GM23338 (cell line): ENCODE measurements at regions not wholly inside any gene's neighbourhood (a gene's known extent, or its start where the extent isn't known, plus 50 kb on each side); places are given as distances from the start of the nearest gene placed in this dataset.

Experiments
- ATAC-seq: fragments of 200-7000 bp; cut with Tn5 transposase; 3 replicates; pipeline ENCODE4 v1.9.1; 2020
- DNase-seq: peaks from one replicate; pipeline ENCODE4 v3.0.0-alpha.2; 2015; ENCODE audit warnings: low spot score
- H2AFZ ChIP-seq: fragments of 200-600 bp; sonication (generic); 2 replicates; pipeline ENCODE4 v1.8.0; 2016; ENCODE audit warnings: antibody characterized with exemption, mild to moderate bottlenecking, moderate library complexity
- H3F3A ChIP-seq: fragments of 200-600 bp; sonication (generic); replicated peaks from 2 replicates; pipeline ENCODE4 v1.8.0; 2017; ENCODE audit warnings: antibody characterized with exemption, mixed run types, low read depth
- H3K27ac ChIP-seq: fragments of 200-600 bp; sonication (generic); 2 replicates; pipeline ENCODE4 v1.6.1; 2016; ENCODE audit warnings: low read depth
- H3K27me3 ChIP-seq: fragments of 200-600 bp; sonication (generic); 2 replicates; pipeline ENCODE4 v1.8.0; 2016; ENCODE audit warnings: mild to moderate bottlenecking, mixed run types, moderate library complexity; ENCODE audit not compliant: insufficient read depth
- H3K36me3 ChIP-seq: fragments of 200-600 bp; sonication (generic); 2 replicates; pipeline ENCODE4 v1.8.0; 2016; ENCODE audit warnings: mild to moderate bottlenecking; ENCODE audit not compliant: insufficient read depth
- H3K4me1 ChIP-seq: fragments of 200-600 bp; sonication (generic); 2 replicates; pipeline ENCODE4 v1.8.0; 2016; ENCODE audit warnings: mild to moderate bottlenecking, moderate library complexity; ENCODE audit not compliant: insufficient read depth
- H3K4me2 ChIP-seq: fragments of 200-600 bp; sonication (generic); 2 replicates; pipeline ENCODE4 v1.7.1; 2017; ENCODE audit warnings: mixed run types
- H3K4me3 ChIP-seq: fragments of 200-600 bp; sonication (generic); 2 replicates; pipeline ENCODE4 v1.6.1; 2016; ENCODE audit warnings: mixed run types
- H3K79me2 ChIP-seq: fragments of 200-600 bp; sonication (generic); replicated peaks from 2 replicates; pipeline ENCODE4 v1.8.0; 2017; ENCODE audit warnings: mild to moderate bottlenecking; ENCODE audit not compliant: insufficient read depth
- H3K9me2 ChIP-seq: fragments of 200-600 bp; sonication (generic); 2 replicates; pipeline ENCODE4 v1.8.0; 2017; ENCODE audit not compliant: insufficient read depth
- H4K20me1 ChIP-seq: fragments of 200-600 bp; sonication (generic); replicated peaks from 2 replicates; pipeline ENCODE4 v1.8.0; 2017; ENCODE audit warnings: mild to moderate bottlenecking; ENCODE audit not compliant: insufficient read depth
- H3K27ac Mint-ChIP-seq: 2 replicates; pipeline ENCODE4 v1.8.0; 2020; ENCODE audit warnings: inconsistent platforms, mild to moderate bottlenecking, moderate library complexity, mixed read lengths
- H3K27me3 Mint-ChIP-seq: 3 replicates; pipeline ENCODE4 v1.8.0; 2022; ENCODE audit warnings: low read depth, mild to moderate bottlenecking, moderate library complexity, mixed read lengths, inconsistent platforms; ENCODE audit not compliant: insufficient read depth, poor library complexity
- H3K36me3 Mint-ChIP-seq: 3 replicates; pipeline ENCODE4 v1.8.0; 2021; ENCODE audit warnings: low read depth, mild to moderate bottlenecking, inconsistent platforms, moderate library complexity, mixed read lengths
- H3K4me1 Mint-ChIP-seq: 3 replicates; pipeline ENCODE4 v1.8.0; 2020; ENCODE audit warnings: mild to moderate bottlenecking, inconsistent platforms, mixed read lengths
- H3K4me3 Mint-ChIP-seq: 3 replicates; pipeline ENCODE4 v1.8.0; 2021; ENCODE audit warnings: moderate library complexity, mild to moderate bottlenecking, inconsistent platforms, mixed read lengths
- H3K9me3 Mint-ChIP-seq: 3 replicates; pipeline ENCODE4 v1.8.0; 2020; ENCODE audit warnings: moderate library complexity, mild to moderate bottlenecking, inconsistent platforms, mixed read lengths
- CTCF ChIP-seq, 2 experiments: fragments of 200-600 bp in 1 of 2; sonication (generic) in 1 of 2; conservative IDR thresholded peaks; 2 replicates each; pipeline versions ENCODE4 v1.5.1 to v1.6.1; 2016 to 2017; ENCODE audit warnings: antibody characterized with exemption in 2 of 2, low read depth in 2 of 2, mild to moderate bottlenecking in 2 of 2, moderate library complexity in 1 of 2
- ETS1 ChIP-seq: IDR thresholded peaks from 2 replicates; pipeline ENCODE4 v1.6.1; 2016; ENCODE audit warnings: antibody characterized with exemption
- EZH2phosphoT487 ChIP-seq: fragments of 200-600 bp; sonication (generic); IDR thresholded peaks from one replicate; pipeline ENCODE4 v1.8.1; 2018; ENCODE audit warnings: antibody characterized with exemption; ENCODE audit not compliant: unreplicated experiment
- REST ChIP-seq: IDR thresholded peaks from one replicate; pipeline ENCODE4 v1.6.1; 2018; ENCODE audit warnings: antibody characterized with exemption; ENCODE audit not compliant: unreplicated experiment
- ZNF462 ChIP-seq: fragments of 250-450 bp; sonication (Bioruptor Pico); IDR thresholded peaks from 2 replicates; pipeline ENCODE4 v1.5.0; 2020; ENCODE audit warnings: mild to moderate bottlenecking, moderate library complexity

- Mint-ChIP-seq H3K36me3 (no peaks in the 10 kb centered on the region), H3K27ac (no peak overlapping the region), H3K9me3 (no peaks in the 10 kb centered on the region), H3K4me1 (no peaks in the 10 kb centered on the region), H3K27me3 (no peaks in the 10 kb centered on the region), H3K4me3 (no peak overlapping the region)
- Histone ChIP-seq H3K4me1 (no peaks in the 10 kb centered on the region), H3K9me2 (no peaks in the 10 kb centered on the region), H3F3A (no peaks in the 10 kb centered on the region), H3K27me3 (no peaks in the 10 kb centered on the region), H2AFZ (no peak overlapping the region), H4K20me1 (no peaks in the 10 kb centered on the region), H3K27ac (no peak overlapping the region), H3K4me3 (no peak overlapping the region), H3K79me2 (no peaks in the 10 kb centered on the region), H3K36me3 (no peaks in the 10 kb centered on the region), H3K4me2 (no peak overlapping the region)
- TF ChIP-seq ETS1 (no peak), REST (no peak)
- DNase-seq, result no peak
- ATAC-seq, result no peak
Observed at GRCh38 chr3:22937536-22937935, 265.6 kb upstream of the UBE2E2 start.

- H3K79me2 ChIP-seq, result no peaks in the 10 kb centered on the region
- no peaks in the 10 kb centered on the region for H3K27me3 Mint-ChIP-seq
- DNase-seq (no peak), ATAC-seq (no peak)
- no peak overlapping the region for H3K27ac Mint-ChIP-seq
- no peaks in the 10 kb centered on the region for H3K9me2 ChIP-seq
- no peak overlapping the region for H3K4me2 ChIP-seq
- H3K27me3 ChIP-seq, result no peaks in the 10 kb centered on the region
- H3K4me1 Mint-ChIP-seq, result no peaks in the 10 kb centered on the region
- no peak overlapping the region for H2AFZ ChIP-seq
- H3K36me3 Mint-ChIP-seq, result no peaks in the 10 kb centered on the region
- H3K36me3 ChIP-seq, result no peaks in the 10 kb centered on the region
- no peaks in the 10 kb centered on the region for H3K9me3 Mint-ChIP-seq
- no peaks in the 10 kb centered on the region for H3F3A ChIP-seq
- H3K4me3 Mint-ChIP-seq, result no peak overlapping the region
- H3K27ac ChIP-seq, result no peak overlapping the region
- no peaks in the 10 kb centered on the region for H3K4me1 ChIP-seq
- H3K4me3 ChIP-seq, result no peak overlapping the region
- no peaks in the 10 kb centered on the region for H4K20me1 ChIP-seq
- TF ChIP-seq ZNF462 (CRISPR knock-in tag) (no peak), EZH2phosphoT487 (no peak), CTCF (conservative IDR thresholded peaks at IDR 0.05; ENCODE audit: low read depth in 2 of 2) (no peak), REST (no peak)
Observed at GRCh38 chr3:22938739-22939138, 264.4 kb upstream of the UBE2E2 start.
